B cell (primary cell): ENCODE measurements at regions not wholly inside any gene's neighbourhood (a gene's known extent, or its start where the extent isn't known, plus 50 kb on each side); places are given as distances from the start of the nearest gene placed in this dataset.

Experiments used
- ATAC-seq: fragments of 200-7000 bp; cut with Tn5 transposase; one replicate; pipeline ENCODE4 v1.10.0; 2021; ENCODE audit warnings: low read depth, mild to moderate bottlenecking, moderate number of reproducible peaks, moderate library complexity
- CTCF ChIA-PET: fragments of 350-600 bp; sonication (Branson Sonifier 250); formaldehyde crosslinking; loops from one replicate; lab custom pipeline; 2021; ENCODE audit warnings: antibody characterized with exemption, inconsistent platforms; lab: Charles Lee
- POLR2A ChIA-PET: fragments of 350-600 bp; sonication (Branson Sonifier 250); formaldehyde crosslinking; loops from one replicate; lab custom pipeline; 2021; ENCODE audit warnings: antibody characterized with exemption; lab: Charles Lee
- DNase-seq: peaks from one replicate; pipeline ENCODE4 v3.0.0; 2013
- H2AFZ ChIP-seq: 2 replicates; pipeline ENCODE4 v1.6.1; 2012; ENCODE audit warnings: mild to moderate bottlenecking, low read depth, low read length; ENCODE audit not compliant: insufficient read depth, poor library complexity, severe bottlenecking
- H3K27ac ChIP-seq, 2 donors: 1 replicate in 1 of 2; 2 replicates in 1 of 2; pipeline ENCODE4 v1.5.1; 2012 to 2013; ENCODE audit warnings: low read length in 2 of 2, mild to moderate bottlenecking in 2 of 2, moderate library complexity in 1 of 2
- H3K27me3 ChIP-seq, 4 experiments: fragments of 200-600 bp in 1 of 4; sonication (generic) in 1 of 4; replicated peaks in 1 of 4; 1 replicate in 2 of 4; 2 replicates in 2 of 4; pipeline versions ENCODE4 v1.6.1 to v1.7.0; 2013 to 2016; ENCODE audit warnings: low read length in 3 of 4, mild to moderate bottlenecking in 2 of 4, mixed read lengths in 1 of 4, moderate library complexity in 1 of 4; ENCODE audit not compliant: insufficient read depth in 4 of 4, control insufficient read depth in 3 of 4; ENCODE audit errors: control extremely low read depth in 1 of 4
- H3K36me3 ChIP-seq, 2 experiments: replicated peaks in 1 of 2; 1 replicate in 1 of 2; 2 replicates in 1 of 2; pipeline versions ENCODE4 v1.6.1 to v1.7.1; 2013; ENCODE audit warnings: low read length in 1 of 2; ENCODE audit not compliant: insufficient read depth in 2 of 2, control insufficient read depth in 1 of 2; ENCODE audit errors: control extremely low read depth in 1 of 2, extremely low read depth in 1 of 2
- H3K4me1 ChIP-seq, 2 donors: fragments of 200-600 bp in 1 of 2; sonication (generic) in 1 of 2; 1 replicate in 1 of 2; 2 replicates in 1 of 2; pipeline versions ENCODE4 v1.5.1 to v1.6.1; 2013 to 2017; ENCODE audit warnings: low read length in 2 of 2; ENCODE audit not compliant: control insufficient read depth in 2 of 2, insufficient read depth in 2 of 2
- H3K4me2 ChIP-seq: replicated peaks from 2 replicates; pipeline ENCODE3; 2012; ENCODE audit warnings: mild to moderate bottlenecking, low read depth, low read length; ENCODE audit not compliant: poor library complexity, severe bottlenecking
- H3K4me3 ChIP-seq, 5 experiments: fragments of 200-600 bp in 1 of 5; sonication (generic) in 1 of 5; 1 replicate in 3 of 5; 2 replicates in 2 of 5; pipeline versions ENCODE4 v1.5.1 to v1.7.0; 2011 to 2016; ENCODE audit warnings: low read length in 4 of 5, mild to moderate bottlenecking in 4 of 5, low read depth in 2 of 5, control low read depth in 1 of 5, moderate library complexity in 1 of 5; ENCODE audit not compliant: insufficient read depth in 1 of 5; ENCODE audit errors: control extremely low read depth in 1 of 5, extremely low read depth in 1 of 5
- H3K79me2 ChIP-seq: fragments of 200-600 bp; sonication (generic); one replicate; pipeline ENCODE4 v1.6.0; 2016; ENCODE audit warnings: low read length; ENCODE audit not compliant: control insufficient read depth, insufficient read depth
- H3K9ac ChIP-seq: fragments of 200-600 bp; sonication (generic); 2 replicates; pipeline ENCODE4 v1.6.1; 2017; ENCODE audit warnings: mild to moderate bottlenecking, low read length, moderate library complexity
- H3K9me3 ChIP-seq, 3 donors: one replicate each; pipeline versions ENCODE4 v1.6.1 to v1.7.1; 2013; ENCODE audit warnings: low read length in 2 of 3; ENCODE audit not compliant: control insufficient read depth in 2 of 3, insufficient read depth in 1 of 3; ENCODE audit errors: control extremely low read depth in 1 of 3
- H4K20me1 ChIP-seq: 2 replicates; pipeline ENCODE4 v1.6.0; 2012; ENCODE audit warnings: mild to moderate bottlenecking, low read length; ENCODE audit not compliant: insufficient read depth, control insufficient read depth, poor library complexity, severe bottlenecking
- H3K27ac Mint-ChIP-seq: one replicate; pipeline ENCODE4 v1.8.0; 2021; ENCODE audit warnings: mixed read lengths
- H3K27me3 Mint-ChIP-seq: one replicate; pipeline ENCODE4 v1.8.0; 2021; ENCODE audit warnings: mixed read lengths
- H3K4me1 Mint-ChIP-seq: one replicate; pipeline ENCODE4 v1.8.0; 2021; ENCODE audit warnings: mixed read lengths
- H3K4me3 Mint-ChIP-seq: one replicate; pipeline ENCODE4 v1.8.0; 2021; ENCODE audit warnings: mixed read lengths
- H3K9me3 Mint-ChIP-seq: one replicate; pipeline ENCODE4 v1.8.0; 2022; ENCODE audit warnings: mixed read lengths; ENCODE audit not compliant: insufficient read depth
- EZH2 ChIP-seq: IDR thresholded peaks from 2 replicates; pipeline ENCODE4 v1.6.1; 2012; ENCODE audit warnings: borderline replicate concordance, low read depth, mild to moderate bottlenecking, moderate library complexity, low read length; ENCODE audit not compliant: insufficient read depth, poor library complexity, severe bottlenecking
- WGBS: methylation state at CpG from one replicate; pipeline ENCODE4 v1.1.5; 2013; ENCODE audit warnings: missing lambda C conversion rate; ENCODE audit not compliant: insufficient coverage; 5-methylcytosine and 5-hydroxymethylcytosine counted together
- intact Hi-C: fragments of 100-400 bp; cut with micrococcal nuclease; formaldehyde crosslinking; loops from one replicate; pipeline ENCODE4 v1.10.0; 2022
- TF ChIP-seq, protein P1 (sequence below): fragments of 200-600 bp; IDR thresholded peaks from one replicate; pipeline ENCODE4 v1.8.0; 2022; ENCODE audit warnings: antibody characterized with exemption, mild to moderate bottlenecking

DNA sequence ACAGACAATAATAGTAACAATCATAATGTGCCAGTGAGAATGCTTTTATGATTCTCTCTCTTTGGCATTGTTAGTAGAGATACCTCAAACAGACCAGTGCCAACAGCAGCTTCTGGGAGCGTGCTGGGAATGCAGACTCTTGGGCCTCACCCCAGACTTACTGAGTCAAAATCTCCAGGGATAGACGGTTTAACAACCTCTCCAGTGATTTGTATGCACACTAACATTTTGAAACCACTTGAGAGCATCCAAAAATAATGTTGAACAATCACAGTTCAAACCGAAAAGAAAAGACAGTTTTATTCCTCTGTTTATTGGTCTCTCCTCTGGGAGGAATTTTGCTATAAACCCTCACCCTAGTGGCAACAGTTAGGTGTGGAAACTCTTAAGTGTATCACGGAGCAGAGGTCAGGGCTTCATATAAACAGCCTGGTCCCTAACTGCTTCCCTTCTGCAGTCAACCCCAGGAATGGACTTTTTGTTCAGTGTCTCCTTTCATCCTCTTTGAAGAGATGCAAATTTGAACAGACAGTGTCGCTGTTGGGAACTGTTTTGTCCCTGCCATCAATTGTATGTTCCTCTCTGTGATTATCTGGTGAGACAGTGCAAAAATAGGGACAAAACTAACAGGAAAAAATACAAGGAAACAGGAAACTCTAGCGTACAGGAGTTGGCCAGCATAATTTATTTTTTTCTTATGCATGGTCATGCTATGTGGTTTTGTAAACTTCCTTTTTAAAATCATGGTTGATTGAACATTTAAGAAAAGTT lies 162.4 kb upstream of the BTBD3 start:
- TF ChIP-seq, protein P1, sequence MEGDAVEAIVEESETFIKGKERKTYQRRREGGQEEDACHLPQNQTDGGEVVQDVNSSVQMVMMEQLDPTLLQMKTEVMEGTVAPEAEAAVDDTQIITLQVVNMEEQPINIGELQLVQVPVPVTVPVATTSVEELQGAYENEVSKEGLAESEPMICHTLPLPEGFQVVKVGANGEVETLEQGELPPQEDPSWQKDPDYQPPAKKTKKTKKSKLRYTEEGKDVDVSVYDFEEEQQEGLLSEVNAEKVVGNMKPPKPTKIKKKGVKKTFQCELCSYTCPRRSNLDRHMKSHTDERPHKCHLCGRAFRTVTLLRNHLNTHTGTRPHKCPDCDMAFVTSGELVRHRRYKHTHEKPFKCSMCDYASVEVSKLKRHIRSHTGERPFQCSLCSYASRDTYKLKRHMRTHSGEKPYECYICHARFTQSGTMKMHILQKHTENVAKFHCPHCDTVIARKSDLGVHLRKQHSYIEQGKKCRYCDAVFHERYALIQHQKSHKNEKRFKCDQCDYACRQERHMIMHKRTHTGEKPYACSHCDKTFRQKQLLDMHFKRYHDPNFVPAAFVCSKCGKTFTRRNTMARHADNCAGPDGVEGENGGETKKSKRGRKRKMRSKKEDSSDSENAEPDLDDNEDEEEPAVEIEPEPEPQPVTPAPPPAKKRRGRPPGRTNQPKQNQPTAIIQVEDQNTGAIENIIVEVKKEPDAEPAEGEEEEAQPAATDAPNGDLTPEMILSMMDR, result no peak
- TF ChIP-seq EZH2, result no peak
- Histone ChIP-seq H3K27me3 (no peaks in the 10 kb centered on the region), H3K4me1 (no peaks in the 10 kb centered on the region), H2AFZ (no peak overlapping the region), H3K9me3 (no peaks in the 10 kb centered on the region), H3K9ac (no peak overlapping the region), H3K36me3 (no peaks in the 10 kb centered on the region), H3K4me3 (no peak overlapping the region), H3K27ac (no peak overlapping the region), H4K20me1 (no peaks in the 10 kb centered on the region), H3K4me2 (no peak overlapping the region), H3K79me2 (no peaks in the 10 kb centered on the region)
- POLR2A ChIA-PET, result no interaction called here
- no peak for DNase-seq
- CTCF ChIA-PET, result no interaction called here
- no peak overlapping the region for H3K4me3 Mint-ChIP-seq
- no peaks in the 10 kb centered on the region for H3K27me3 Mint-ChIP-seq
- no peaks in the 10 kb centered on the region for H3K4me1 Mint-ChIP-seq
- intact Hi-C loops, result no loop called here
- WGBS, result 23% methylated on average over 3 of the region's 6 CpGs
- no peak overlapping the region for H3K27ac Mint-ChIP-seq
- no peaks in the 10 kb centered on the region for H3K9me3 Mint-ChIP-seq
- ATAC-seq, result no peak

DNA sequence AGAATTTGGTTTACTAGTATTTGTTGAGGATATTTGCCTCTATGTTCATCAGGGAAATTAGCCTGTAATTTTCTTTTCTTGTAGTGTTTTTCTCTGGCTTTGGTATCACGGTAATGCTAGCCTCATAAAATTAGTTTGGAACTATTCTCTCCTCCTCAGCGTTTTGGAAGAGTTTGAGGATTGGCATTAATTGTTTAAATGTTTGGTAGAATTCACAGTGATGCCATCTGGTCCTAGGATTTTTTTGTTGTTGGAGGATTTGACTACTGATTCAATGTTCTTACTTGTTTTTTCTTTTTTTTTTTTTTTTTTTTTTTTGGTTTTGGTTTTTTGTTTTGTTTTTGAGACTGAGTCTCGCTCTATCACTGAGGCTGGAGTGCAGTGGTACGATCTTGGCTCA lies 156.2 kb upstream of the BTBD3 start:
- Histone ChIP-seq H3K9me3 (no peaks in the 10 kb centered on the region), H3K79me2 (no peaks in the 10 kb centered on the region), H2AFZ (no peak overlapping the region), H3K36me3 (no peaks in the 10 kb centered on the region), H3K4me2 (no peak overlapping the region), H3K4me1 (no peaks in the 10 kb centered on the region), H4K20me1 (no peaks in the 10 kb centered on the region), H3K4me3 (no peak overlapping the region), H3K9ac (no peak overlapping the region), H3K27me3 (no peaks in the 10 kb centered on the region), H3K27ac (no peak overlapping the region)
- TF ChIP-seq EZH2, result no peak
- TF ChIP-seq, protein P1, result no peak
- Mint-ChIP-seq H3K27ac (no peak overlapping the region), H3K4me1 (no peaks in the 10 kb centered on the region), H3K4me3 (no peak overlapping the region), H3K27me3 (no peaks in the 10 kb centered on the region), H3K9me3 (no peaks in the 10 kb centered on the region)
- no CpG with 5 or more reads among the region's 4 CpGs for WGBS
- ChIA-PET POLR2A (no interaction called here), CTCF (no interaction called here)
- DNase-seq (no peak), ATAC-seq (no peak)
- intact Hi-C loops, result no loop called here
